ENCODE measurements at regions not wholly inside any gene's neighbourhood (a gene's known extent, or its start where the extent isn't known, plus 50 kb on each side); places are given as distances from the start of the nearest gene placed in this dataset.

- TF ChIP-seq CTCF (IDR thresholded peaks at IDR 0.05) (no peak), POLR2AphosphoS5 (IDR thresholded peaks at IDR 0.05) (no peak)
Measured at GRCh38 chr20:58048096-58048702, 180.3 kb downstream of the ANKRD60 start.
